NCI-H1694 treated with DMSO at 0.1 percent for 48 hours (cell line): ENCODE measurements at regions not wholly inside any gene's neighbourhood (a gene's known extent, or its start where the extent isn't known, plus 50 kb on each side); places are given as distances from the start of the nearest gene placed in this dataset.

Experiments
- DNase-seq: peaks from one replicate; lab custom pipeline; 2025; lab: John Stamatoyannopoulos, UW

DNA sequence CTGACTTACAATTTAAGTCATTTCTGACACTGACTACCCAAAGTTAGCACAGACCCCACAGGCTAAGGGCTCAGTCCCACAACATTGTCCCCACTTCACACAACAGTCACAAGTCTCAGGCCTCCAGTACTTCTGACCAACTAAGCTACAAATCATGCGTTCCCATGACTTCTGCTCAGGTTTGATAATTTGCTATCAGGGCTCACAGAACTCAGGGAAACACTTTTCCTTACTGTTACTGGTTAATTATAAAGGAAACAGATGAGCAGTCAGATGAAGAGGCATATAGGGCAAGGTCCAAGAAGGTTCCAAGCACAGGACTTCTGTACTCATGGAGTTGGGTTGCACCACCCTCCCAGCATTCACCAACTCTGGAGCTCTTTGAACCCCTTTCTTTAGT is 151.2 kb upstream of the TNR start:
- DNase-seq, result no peak

GRCh38 chr1:175893192-175893591 is 149.8 kb upstream of the TNR start:
- DNase-seq, result no peak

GRCh38 chr1:175892686-175893085 is 149.3 kb upstream of the TNR start:
- DNase-seq, result no peak

DNA sequence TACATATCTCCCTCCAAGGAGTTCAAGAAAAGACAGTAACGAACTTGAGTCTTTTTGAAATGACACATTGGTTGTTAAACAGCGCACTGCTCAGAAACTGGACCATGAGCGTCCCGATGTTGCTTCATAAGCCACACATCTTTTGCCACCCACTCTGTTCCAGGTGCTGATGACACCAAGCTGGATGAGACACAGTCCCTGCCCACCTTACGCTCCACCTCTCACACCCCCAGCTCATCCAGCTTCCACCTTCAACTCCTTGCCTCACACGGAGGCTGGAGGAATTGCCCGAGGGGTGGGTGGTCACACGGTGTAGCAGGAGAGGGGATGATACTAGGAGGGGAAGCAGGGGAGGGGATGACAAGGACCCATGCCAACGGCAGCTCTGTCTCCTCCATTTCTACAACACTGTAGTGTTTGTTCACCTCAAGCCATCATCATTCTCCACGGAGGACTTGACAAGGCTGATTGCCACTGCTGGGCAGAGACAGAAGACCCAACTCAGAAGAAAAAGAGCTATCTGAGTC is 148.5 kb upstream of the TNR start:
- DNase-seq, result no peak

GRCh38 chr1:175890958-175891357 is 147.6 kb upstream of the TNR start:
- no peak for DNase-seq

- no peak for DNase-seq
Observed at GRCh38 chr1:175889848-175890247, 146.5 kb upstream of the TNR start.

GRCh38 chr1:175888996-175889395 is 145.6 kb upstream of the TNR start:
- no peak for DNase-seq

- peak; percentile 37 for DNase-seq
Observed at GRCh38 chr1:175887981-175888428, 144.6 kb upstream of the TNR start.

- DNase-seq, result no peak
Observed at GRCh38 chr1:175887521-175887920, 144.1 kb upstream of the TNR start.

DNA sequence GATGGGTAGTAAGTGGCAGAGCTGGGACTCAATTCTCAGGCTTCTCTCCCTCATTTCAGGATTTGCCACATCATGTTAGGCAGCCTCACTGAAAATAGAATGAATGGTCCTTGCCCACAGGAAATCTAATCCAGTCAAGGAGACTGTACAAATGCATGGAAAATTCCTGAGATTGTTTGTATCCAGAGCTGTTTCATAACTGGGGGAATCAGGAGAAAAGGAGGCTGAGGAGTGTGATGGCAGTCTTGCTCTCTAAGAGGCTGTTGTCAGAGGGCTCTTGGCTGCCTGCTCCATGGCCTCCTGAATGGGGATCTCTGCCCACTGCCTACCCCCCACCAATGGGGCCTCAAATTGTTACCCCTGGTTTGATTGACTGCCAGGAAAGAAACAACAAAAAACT is 141.9 kb upstream of the TNR start:
- no peak for DNase-seq

- DNase-seq, result no peak
Observed at GRCh38 chr1:175884369-175884768, 141.0 kb upstream of the TNR start.

- no peak for DNase-seq
Observed at GRCh38 chr1:175882192-175882591, 138.8 kb upstream of the TNR start.

- DNase-seq, result no peak
Observed at GRCh38 chr1:175881246-175881976, 138.0 kb upstream of the TNR start.

DNA sequence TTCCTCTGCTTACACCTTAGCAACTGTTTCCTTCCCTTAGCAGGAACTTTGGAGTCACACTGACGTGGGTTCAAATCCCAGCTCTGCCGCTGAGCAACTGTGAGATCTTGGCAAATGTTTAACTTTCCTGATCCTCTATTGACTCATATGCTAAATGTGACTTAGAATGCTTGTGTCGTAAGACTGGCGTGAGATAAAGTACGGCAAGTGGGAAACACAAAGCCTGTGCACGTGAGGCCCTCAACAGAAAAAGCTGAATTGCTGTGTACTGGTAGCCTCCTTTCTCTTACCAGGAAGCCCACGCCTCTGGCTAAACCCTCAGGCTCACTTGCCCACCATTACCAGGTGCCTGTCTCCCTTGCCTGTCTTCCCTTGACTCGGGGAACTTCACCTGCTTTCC is 135.4 kb upstream of the TNR start:
- no peak for DNase-seq

GRCh38 chr1:175877939-175878737 is 134.7 kb upstream of the TNR start:
- DNase-seq, result no peak

DNA sequence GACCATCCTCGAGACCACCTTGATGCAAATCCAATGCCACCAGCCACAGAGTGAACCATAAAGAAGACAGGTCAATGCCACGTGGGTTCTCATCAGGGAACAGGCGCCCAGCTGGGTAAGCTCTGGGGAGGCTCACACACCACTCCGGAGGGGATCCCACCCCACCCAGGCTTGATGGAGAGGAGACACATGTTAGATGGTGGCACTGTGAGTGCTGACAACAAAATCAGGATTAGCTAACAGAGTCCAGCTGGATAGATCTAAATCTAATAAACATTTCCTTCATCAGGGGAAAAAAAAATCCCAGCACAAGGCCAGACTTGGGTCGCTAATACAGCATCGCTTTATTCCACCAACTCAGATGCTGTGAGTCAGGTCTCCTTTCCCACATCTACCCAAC is 132.2 kb upstream of the TNR start:
- no peak for DNase-seq

GRCh38 chr1:175874081-175874480 is 130.7 kb upstream of the TNR start:
- DNase-seq, result no peak

DNA sequence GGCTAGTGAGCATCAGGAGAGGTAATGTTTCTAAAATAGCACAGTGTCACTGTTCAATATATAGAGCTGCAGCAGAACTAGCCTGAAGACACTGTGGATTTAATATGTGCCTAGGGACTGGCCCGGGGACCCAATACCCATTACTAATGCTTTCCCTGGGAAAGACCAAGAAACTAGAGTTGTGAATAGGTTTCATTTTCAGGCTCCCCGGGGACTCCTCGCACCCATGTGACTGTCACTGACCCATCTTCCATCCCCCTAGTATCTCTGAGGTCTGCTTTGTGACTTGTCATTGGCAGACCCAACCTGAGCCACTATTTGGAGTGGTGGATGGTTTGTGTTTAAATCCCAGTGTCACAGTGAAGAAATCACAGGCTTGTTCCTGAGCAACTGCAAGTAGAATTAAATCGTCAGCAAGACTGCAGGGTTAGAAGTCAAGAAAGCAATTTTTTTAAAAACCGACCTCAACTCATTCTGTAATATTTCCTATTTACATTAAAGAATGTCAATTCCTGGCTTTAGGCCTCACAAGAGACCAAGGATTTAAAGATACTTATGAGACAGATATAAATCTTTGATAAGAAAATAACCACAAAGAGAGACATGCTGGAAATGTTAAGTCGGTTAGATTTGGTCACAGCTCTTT is 130.0 kb upstream of the TNR start:
- DNase-seq, result no peak

DNA sequence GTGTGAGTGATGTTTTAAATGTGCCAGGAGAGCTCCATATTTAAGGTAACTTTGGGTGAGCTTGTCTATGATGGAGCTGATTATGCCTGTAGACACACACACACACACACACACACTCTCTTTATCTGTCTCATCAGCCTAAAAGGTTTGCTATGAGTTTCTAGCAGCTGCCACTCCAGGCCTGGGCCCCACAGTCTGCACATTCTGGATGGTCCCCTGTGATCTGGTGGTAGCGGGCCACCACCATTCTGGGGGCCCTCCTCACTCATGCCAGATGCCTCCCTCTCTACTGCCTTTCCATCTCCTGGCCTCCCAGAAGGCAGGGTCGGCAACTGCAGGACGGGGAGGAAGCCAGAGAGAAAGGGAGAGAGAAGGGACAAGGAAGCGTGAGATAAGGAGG is 129.2 kb upstream of the TNR start:
- DNase-seq, result no peak

GRCh38 chr1:175871647-175872046 is 128.3 kb upstream of the TNR start:
- no peak for DNase-seq

DNA sequence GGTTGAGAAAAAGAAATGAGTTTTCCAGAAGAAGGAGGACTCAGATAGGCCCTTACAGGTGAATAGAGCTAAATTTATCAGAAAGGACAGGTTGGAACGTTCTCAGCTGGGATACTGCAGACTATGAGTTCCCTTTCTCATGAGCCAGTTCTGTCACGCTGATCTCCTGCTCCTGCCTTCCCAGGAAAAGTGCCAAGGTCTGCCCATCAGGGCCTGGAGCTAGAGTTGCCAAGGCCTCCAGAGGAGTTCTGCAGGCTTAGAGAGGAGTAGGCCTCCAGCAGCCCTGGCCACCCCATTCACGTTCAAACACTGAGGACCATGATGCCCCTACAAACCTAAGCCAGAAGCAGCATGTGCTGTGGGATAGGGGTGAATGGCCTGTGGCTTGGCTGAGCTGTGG is 126.8 kb upstream of the TNR start:
- DNase-seq, result no peak

GRCh38 chr1:175866776-175867175 is 123.4 kb upstream of the TNR start:
- DNase-seq, result no peak
